Esophagus squamous epithelium (tissue), 5 donors: ENCODE measurements at regions not wholly inside any gene's neighbourhood (a gene's known extent, or its start where the extent isn't known, plus 50 kb on each side); places are given as distances from the start of the nearest gene placed in this dataset.

Source experiments
- DNase-seq: peaks from one replicate; lab custom pipeline; 2025; lab: John Stamatoyannopoulos, UW
- H3K27ac ChIP-seq, 4 donors: fragments of 200-600 bp; sonication (generic); one replicate each; pipeline ENCODE4 v1.5.1; 2016 to 2019; ENCODE audit warnings: mild to moderate bottlenecking in 1 of 4
- H3K27me3 ChIP-seq, 4 donors: fragments of 200-600 bp; sonication (generic); 1 replicate in 3 of 4; 2 replicates in 1 of 4; pipeline versions ENCODE4 v1.5.1 to v1.6.0; 2017 to 2021; ENCODE audit warnings: antibody characterized with exemption in 1 of 4
- H3K36me3 ChIP-seq, 3 donors: fragments of 200-600 bp; sonication (generic); one replicate each; pipeline ENCODE4 v1.5.1; 2016 to 2019
- H3K4me1 ChIP-seq, 3 donors: fragments of 200-600 bp; sonication (generic); one replicate each; pipeline ENCODE4 v1.5.1; 2017 to 2019
- H3K4me3 ChIP-seq, 4 donors: fragments of 200-600 bp; sonication (generic); 1 replicate in 3 of 4; 2 replicates in 1 of 4; pipeline ENCODE4 v1.5.1; 2016 to 2019; ENCODE audit warnings: mild to moderate bottlenecking in 2 of 4, moderate library complexity in 1 of 4
- H3K9me3 ChIP-seq, 3 donors: fragments of 200-600 bp; sonication (generic); one replicate each; pipeline ENCODE4 v1.5.1; 2016 to 2019
- POLR2A ChIP-seq, 4 donors: fragments of 450-650 bp; IDR thresholded peaks; one replicate each; pipeline ENCODE4 v1.6.1; 2017; ENCODE audit warnings: antibody characterized with exemption in 4 of 4, mild to moderate bottlenecking in 4 of 4, moderate library complexity in 3 of 4
- WGBS, 2 donors: methylation state at CpG; one replicate each; pipeline ENCODE4 v1.1.5; 2018; 5-methylcytosine and 5-hydroxymethylcytosine counted together
- intact Hi-C: fragments of 100-400 bp; cut with DNase I; formaldehyde crosslinking; loops from one replicate; pipeline ENCODE4 v1.15.0; 2022
- TF ChIP-seq, protein P1 (sequence below), 6 experiments: fragments of 450-650 bp in 4 of 6; fragments of 200-600 bp in 2 of 6; sonication (generic) in 2 of 6; IDR thresholded peaks; one replicate each; pipeline ENCODE4 v1.5.1; 2016 to 2019; ENCODE audit warnings: antibody characterized with exemption in 6 of 6, mild to moderate bottlenecking in 4 of 6, moderate library complexity in 4 of 6
- donor health status: DM: yes; HTN: yes; CAD: no.

DNA sequence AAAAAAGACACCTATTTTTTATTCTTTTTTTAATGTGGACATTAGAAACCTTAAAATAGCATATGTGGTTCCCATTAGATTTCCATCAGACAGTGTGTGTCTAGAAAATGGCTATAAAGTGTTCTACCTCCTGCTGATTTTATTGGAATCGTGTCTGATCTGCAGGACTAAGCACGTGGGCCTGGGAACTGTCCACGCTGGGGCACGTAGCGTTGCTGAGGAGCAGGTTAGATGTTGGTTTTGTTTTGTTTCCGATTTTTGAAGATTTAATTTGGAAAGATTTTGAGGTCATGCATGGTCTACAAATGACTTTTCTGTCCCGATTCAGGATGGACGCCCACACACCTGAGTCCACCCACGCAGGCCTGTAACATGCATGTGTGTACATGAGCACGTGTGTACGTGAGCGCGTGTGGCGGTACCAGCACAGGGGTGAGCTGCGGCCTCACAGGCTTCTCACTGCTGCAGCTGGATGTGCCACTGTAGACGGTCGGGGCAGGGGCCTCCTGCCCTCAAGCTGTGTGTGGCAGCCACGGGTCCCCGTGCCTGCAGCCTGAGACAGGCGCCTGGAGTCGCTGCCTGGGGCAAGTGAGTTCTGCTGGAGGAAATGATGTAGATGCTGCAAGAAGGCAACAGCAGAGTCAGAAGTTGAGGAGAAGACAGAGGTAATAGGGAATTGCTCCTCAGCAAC lies 99.7 kb upstream of the CTDP1 start:
- DNase-seq, result no peak

DNA sequence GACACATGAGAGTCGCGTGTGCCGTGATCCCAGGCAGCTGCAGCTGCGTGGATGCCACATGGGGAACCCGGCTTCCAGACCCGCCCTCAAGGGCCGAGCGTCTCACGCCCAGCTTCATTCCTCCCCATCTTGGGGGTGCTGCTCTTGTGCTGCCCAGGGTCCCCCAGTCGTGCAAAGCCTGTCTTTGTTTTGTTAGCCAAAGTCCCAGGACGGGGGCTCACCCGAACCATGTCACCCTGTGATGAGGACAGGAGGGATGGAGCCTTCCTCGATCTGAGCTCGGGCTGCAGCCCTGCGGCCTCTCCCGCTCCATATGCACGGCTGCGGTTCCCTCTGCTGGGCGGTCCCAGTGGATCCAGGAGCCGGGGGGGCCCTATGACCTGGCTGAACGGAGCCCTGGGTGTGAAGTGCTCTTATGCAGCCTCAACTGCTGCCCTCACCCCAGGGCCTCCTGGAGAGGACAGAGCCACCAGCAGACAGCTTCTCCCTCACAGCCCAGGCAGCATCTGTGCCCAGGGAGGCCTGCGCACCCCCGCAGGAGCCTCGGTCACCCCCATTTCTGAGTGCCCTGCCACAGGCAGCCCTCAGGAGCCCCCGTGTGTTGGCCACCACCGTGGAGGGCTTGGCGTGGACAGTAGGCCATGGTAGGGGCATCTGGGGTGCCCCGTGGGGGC lies 99.0 kb upstream of the CTDP1 start:
- intact Hi-C loops, result loop anchor here (10.0 kb wide), 1 partner anchor 54 kb away; no protein-coding TSS in a partner anchor
- Histone ChIP-seq H3K36me3 (no peaks in the 10 kb centered on the region), H3K4me3 (no peak overlapping the region), H3K27ac (no peak overlapping the region), H3K27me3 (peaks cover 0 to 78% (median 0%) of the 10 kb centered on the region in 4 donors), H3K9me3 (no peaks in the 10 kb centered on the region), H3K4me1 (peaks cover 9 to 41% (median 21%) of the 10 kb centered on the region in 3 donors)
- 88 to 92% methylated on average over 2 to 16 of the region's 28 CpGs for WGBS, 2 donors
- DNase-seq, result no peak
- no peak for TF ChIP-seq POLR2A (IDR thresholded peaks at IDR 0.05)
- TF ChIP-seq, protein P1, sequence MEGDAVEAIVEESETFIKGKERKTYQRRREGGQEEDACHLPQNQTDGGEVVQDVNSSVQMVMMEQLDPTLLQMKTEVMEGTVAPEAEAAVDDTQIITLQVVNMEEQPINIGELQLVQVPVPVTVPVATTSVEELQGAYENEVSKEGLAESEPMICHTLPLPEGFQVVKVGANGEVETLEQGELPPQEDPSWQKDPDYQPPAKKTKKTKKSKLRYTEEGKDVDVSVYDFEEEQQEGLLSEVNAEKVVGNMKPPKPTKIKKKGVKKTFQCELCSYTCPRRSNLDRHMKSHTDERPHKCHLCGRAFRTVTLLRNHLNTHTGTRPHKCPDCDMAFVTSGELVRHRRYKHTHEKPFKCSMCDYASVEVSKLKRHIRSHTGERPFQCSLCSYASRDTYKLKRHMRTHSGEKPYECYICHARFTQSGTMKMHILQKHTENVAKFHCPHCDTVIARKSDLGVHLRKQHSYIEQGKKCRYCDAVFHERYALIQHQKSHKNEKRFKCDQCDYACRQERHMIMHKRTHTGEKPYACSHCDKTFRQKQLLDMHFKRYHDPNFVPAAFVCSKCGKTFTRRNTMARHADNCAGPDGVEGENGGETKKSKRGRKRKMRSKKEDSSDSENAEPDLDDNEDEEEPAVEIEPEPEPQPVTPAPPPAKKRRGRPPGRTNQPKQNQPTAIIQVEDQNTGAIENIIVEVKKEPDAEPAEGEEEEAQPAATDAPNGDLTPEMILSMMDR (IDR thresholded peaks at IDR 0.05), result no peak

More for the DNA sequence above, 99.7 kb upstream of the CTDP1 start:
- TF ChIP-seq, protein P1 (IDR thresholded peaks at IDR 0.05), result no peak
- no peak for TF ChIP-seq POLR2A (IDR thresholded peaks at IDR 0.05)
- Histone ChIP-seq H3K4me3 (no peak overlapping the region), H3K9me3 (no peaks in the 10 kb centered on the region), H3K27ac (no peak overlapping the region), H3K27me3 (peaks cover 0 to 81% (median 0%) of the 10 kb centered on the region in 4 donors), H3K4me1 (peaks cover 9 to 47% (median 21%) of the 10 kb centered on the region in 3 donors), H3K36me3 (no peaks in the 10 kb centered on the region)
- intact Hi-C loops, result loop anchor here (10.0 kb wide), 1 partner anchor 55 kb away; no protein-coding TSS in a partner anchor
- 77 to 86% methylated on average over 13 to 15 of the region's 21 CpGs for WGBS, 2 donors

DNA sequence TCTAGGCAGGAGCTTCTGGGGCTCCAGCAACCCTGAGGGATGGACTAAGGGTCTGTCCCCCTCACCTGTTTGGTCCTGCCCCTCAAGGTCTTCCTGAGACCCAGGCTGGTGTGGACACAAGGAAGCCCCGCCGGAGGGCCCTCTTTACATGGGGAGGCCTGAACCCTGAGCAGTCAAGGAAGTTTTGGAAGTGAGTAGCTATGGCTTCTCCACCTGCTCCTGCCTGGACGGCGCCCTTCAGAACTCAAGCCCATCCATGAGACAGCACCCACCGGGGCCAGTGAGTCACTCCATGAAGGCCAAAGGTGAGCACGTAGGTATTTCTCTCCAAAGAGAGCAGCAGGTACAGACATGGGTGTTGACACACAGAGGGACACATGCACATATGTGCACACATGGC lies 98.2 kb upstream of the CTDP1 start:
- Histone ChIP-seq H3K4me1 (peaks cover 9 to 33% (median 15%) of the 10 kb centered on the region in 3 donors), H3K9me3 (no peaks in the 10 kb centered on the region), H3K27ac (no peak overlapping the region), H3K4me3 (no peak overlapping the region), H3K36me3 (no peaks in the 10 kb centered on the region), H3K27me3 (peaks cover 0 to 80% (median 0%) of the 10 kb centered on the region in 4 donors)
- WGBS, 2 donors, result 80% methylated on average over 1 of the region's 6 CpGs; no CpG with 5 or more reads in 1 of the 2 donors
- no peak for DNase-seq
- intact Hi-C loops, result loop anchor here (10.0 kb wide), 1 partner anchor 53 kb away; no protein-coding TSS in a partner anchor
- TF ChIP-seq, protein P1 (IDR thresholded peaks at IDR 0.05), result no peak
- no peak for TF ChIP-seq POLR2A (IDR thresholded peaks at IDR 0.05)

DNA sequence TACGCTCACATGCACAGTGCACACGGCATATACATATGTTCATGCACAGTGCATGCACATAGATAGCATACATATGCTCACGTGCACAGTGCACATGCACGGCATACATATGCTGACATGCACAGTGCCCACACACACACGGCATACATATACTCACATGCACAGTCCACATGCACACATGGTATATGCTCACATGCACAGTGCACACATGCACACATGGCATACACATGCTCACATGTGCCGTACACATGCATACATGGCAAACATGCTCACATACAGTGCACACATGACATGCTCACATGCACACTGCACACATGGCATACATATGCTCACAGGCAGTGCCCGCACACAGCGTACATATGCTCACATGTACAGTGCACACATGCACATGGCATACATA lies 97.7 kb upstream of the CTDP1 start:
- peaks cover 0 to 80% (median 0%) of the 10 kb centered on the region in 4 donors for H3K27me3 ChIP-seq
- H3K4me3 ChIP-seq, result no peak overlapping the region
- H3K9me3 ChIP-seq, result no peaks in the 10 kb centered on the region
- intact Hi-C loops, result loop anchor here (10.0 kb wide), 1 partner anchor 53 kb away; no protein-coding TSS in a partner anchor
- H3K36me3 ChIP-seq, result no peaks in the 10 kb centered on the region
- WGBS, 2 donors, result 93 to 94% methylated on average over 8 of the region's 8 CpGs
- no peak for DNase-seq
- no peak for TF ChIP-seq POLR2A (IDR thresholded peaks at IDR 0.05)
- TF ChIP-seq, protein P1 (IDR thresholded peaks at IDR 0.05), result no peak
- H3K4me1 ChIP-seq, result peaks cover 4 to 29% (median 10%) of the 10 kb centered on the region in 3 donors
- no peak overlapping the region for H3K27ac ChIP-seq

DNA sequence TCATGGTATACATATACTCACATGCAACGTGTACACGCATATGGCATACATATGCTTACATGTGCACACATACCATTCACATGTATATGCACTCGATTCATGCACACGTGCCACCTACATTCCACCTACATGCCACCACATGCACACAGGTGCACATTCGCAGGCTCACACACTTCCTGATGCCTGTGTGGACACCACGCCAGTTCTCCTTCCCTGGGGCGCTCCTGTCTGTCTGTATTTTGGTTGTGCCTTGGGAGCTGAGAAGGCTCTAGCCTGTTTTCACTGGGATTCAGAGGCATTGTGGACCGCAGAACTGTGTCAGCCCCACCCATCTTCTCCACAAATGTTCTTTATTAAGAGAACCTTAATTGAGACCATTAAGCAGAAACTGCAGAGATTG lies 96.6 kb upstream of the CTDP1 start:
- intact Hi-C loops, result loop anchor here (10.0 kb wide), 1 partner anchor 52 kb away; no protein-coding TSS in a partner anchor
- H3K4me1 ChIP-seq, result peaks cover 0 to 29% (median 0%) of the 10 kb centered on the region in 3 donors
- H3K27me3 ChIP-seq, result peaks cover 0 to 80% (median 0%) of the 10 kb centered on the region in 4 donors
- no peaks in the 10 kb centered on the region for H3K9me3 ChIP-seq
- TF ChIP-seq POLR2A (IDR thresholded peaks at IDR 0.05), result no peak
- TF ChIP-seq, protein P1 (IDR thresholded peaks at IDR 0.05), result no peak
- DNase-seq, result no peak
- no peak overlapping the region for H3K4me3 ChIP-seq
- 53 to 62% methylated on average over 6 to 8 of the region's 8 CpGs for WGBS, 2 donors
- no peaks in the 10 kb centered on the region for H3K36me3 ChIP-seq
- no peak overlapping the region for H3K27ac ChIP-seq
